OCI-M1 (cell line): ENCODE measurements at regions not wholly inside any gene's neighbourhood (a gene's known extent, or its start where the extent isn't known, plus 50 kb on each side); places are given as distances from the start of the nearest gene placed in this dataset.
A peak's percentile ranks its signal among the peaks of the same experiment; 100 is the strongest.
"Not testable (repeated sequence)": the region's sequence is repeated elsewhere in the genome, so short reads cannot be mapped to it uniquely, and the experiment has no call there.

Source experiments
- DNase-seq: peaks from one replicate; lab custom pipeline; 2025; lab: John Stamatoyannopoulos, UW

- not testable (repeated sequence) for DNase-seq
These were observed 64.5 kb downstream of the SLC30A10 start for GRCh38 chr1:219863816-219864215.

- DNase-seq, result no peak
These were observed 66.0 kb downstream of the SLC30A10 start for GRCh38 chr1:219862366-219862765.

- DNase-seq, result no peak
These were observed 69.4 kb downstream of the SLC30A10 start for GRCh38 chr1:219858980-219859379.

- DNase-seq, result no peak
These were observed 81.0 kb downstream of the SLC30A10 start for GRCh38 chr1:219847215-219847855.

- not testable (repeated sequence) for DNase-seq
These were observed 88.8 kb downstream of the SLC30A10 start for GRCh38 chr1:219839595-219839994.

GRCh38 chr1:219837994-219838294, 90.4 kb downstream of the SLC30A10 start:
- DNase-seq, result no peak

GRCh38 chr1:219837274-219837993, 90.9 kb downstream of the SLC30A10 start:
- DNase-seq, result peak; percentile 84

- DNase-seq, result no peak
These were observed 93.9 kb downstream of the SLC30A10 start for GRCh38 chr1:219834314-219834917.

- DNase-seq, result no peak
These were observed 95.0 kb downstream of the SLC30A10 start for GRCh38 chr1:219833214-219833815.

GRCh38 chr1:219826290-219826689, 102.1 kb downstream of the SLC30A10 start:
- DNase-seq, result no peak

- DNase-seq, result no peak
These were observed 103.0 kb downstream of the SLC30A10 start for GRCh38 chr1:219825355-219825754.

GRCh38 chr1:219824338-219824737, 104.0 kb downstream of the SLC30A10 start:
- DNase-seq, result no peak

GRCh38 chr1:219820551-219820950, 107.8 kb downstream of the SLC30A10 start:
- DNase-seq, result no peak

- no peak for DNase-seq
These were observed 110.4 kb downstream of the SLC30A10 start for GRCh38 chr1:219817914-219818313.

- DNase-seq, result no peak
These were observed 115.1 kb downstream of the SLC30A10 start for GRCh38 chr1:219813294-219813693.

GRCh38 chr1:219812491-219813203, 115.7 kb downstream of the SLC30A10 start:
- DNase-seq, result peak; percentile 78

GRCh38 chr1:219812086-219812485, 116.3 kb downstream of the SLC30A10 start:
- DNase-seq, result no peak

- DNase-seq, result no peak
These were observed 117.9 kb downstream of the SLC30A10 start for GRCh38 chr1:219810451-219810850.

GRCh38 chr1:219808790-219809189, 119.6 kb downstream of the SLC30A10 start:
- DNase-seq, result no peak

GRCh38 chr1:219806642-219807041, 121.7 kb downstream of the SLC30A10 start:
- peak; percentile 15 for DNase-seq

- DNase-seq, result peak; percentile 18
These were observed 122.3 kb downstream of the SLC30A10 start for GRCh38 chr1:219806020-219806419.

GRCh38 chr1:219805191-219805590, 123.2 kb downstream of the SLC30A10 start:
- DNase-seq, result peak; percentile 30
